Cardiac muscle cell (in vitro differentiated cells and primary cell): ENCODE measurements at regions not wholly inside any gene's neighbourhood (a gene's known extent, or its start where the extent isn't known, plus 50 kb on each side); places are given as distances from the start of the nearest gene placed in this dataset.

ENCODE experiments used
- DNase-seq, 2 donors: peaks; one replicate each; pipeline versions ENCODE4 v3.0.0 to v3.0.0-alpha.2; 2010 to 2017; ENCODE audit warnings: low read depth in 1 of 2, low spot score in 1 of 2
- H3K27ac ChIP-seq: fragments of 200-600 bp; sonication (generic); 2 replicates; pipeline ENCODE4 v1.5.1; 2016
- H3K27me3 ChIP-seq: fragments of 200-600 bp; sonication (generic); 2 replicates; pipeline ENCODE4 v1.6.0; 2016; ENCODE audit warnings: control low read depth
- H3K36me3 ChIP-seq: fragments of 200-600 bp; sonication (generic); 2 replicates; pipeline ENCODE4 v1.5.1; 2016; ENCODE audit warnings: control low read depth
- H3K4me1 ChIP-seq: fragments of 200-600 bp; sonication (generic); 2 replicates; pipeline ENCODE4 v1.8.1; 2017; ENCODE audit warnings: low read depth, mild to moderate bottlenecking, mixed run types
- H3K4me3 ChIP-seq: fragments of 200-600 bp; sonication (generic); 2 replicates; pipeline ENCODE4 v1.5.1; 2016; ENCODE audit warnings: mild to moderate bottlenecking
- H3K9me3 ChIP-seq: fragments of 200-600 bp; sonication (generic); 2 replicates; pipeline ENCODE4 v1.5.1; 2017; ENCODE audit warnings: low read depth, mild to moderate bottlenecking, control low read depth
- TF ChIP-seq, protein P1 (sequence below): IDR thresholded peaks from 2 replicates; pipeline ENCODE4 v1.5.1; 2012; ENCODE audit warnings: low read depth, mild to moderate bottlenecking, low read length

DNA sequence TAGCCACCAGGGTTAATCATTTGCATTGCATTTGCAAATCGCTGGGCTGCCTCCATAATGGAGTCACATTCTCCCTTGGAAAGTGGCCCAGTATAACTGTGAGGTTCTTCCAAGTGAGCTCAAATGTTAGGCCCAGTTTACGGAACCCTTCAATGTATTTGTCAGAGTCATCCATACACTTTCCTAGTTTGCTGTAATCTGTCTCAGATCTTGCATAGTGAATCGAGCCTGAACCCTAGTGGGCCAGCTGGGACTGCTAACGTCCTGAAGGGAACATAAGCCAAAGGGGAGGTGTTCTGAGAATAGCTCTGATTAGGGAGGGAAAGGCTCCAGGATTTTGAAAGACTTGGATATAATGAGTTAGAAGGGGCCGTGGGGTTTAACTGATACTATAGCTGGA, 406.3 kb downstream of the SLC6A15 start:
- Histone ChIP-seq H3K4me1 (no peaks in the 10 kb centered on the region), H3K27ac (no peak overlapping the region), H3K27me3 (no peaks in the 10 kb centered on the region), H3K9me3 (no peaks in the 10 kb centered on the region), H3K36me3 (no peaks in the 10 kb centered on the region), H3K4me3 (no peak overlapping the region)
- TF ChIP-seq, protein P1, sequence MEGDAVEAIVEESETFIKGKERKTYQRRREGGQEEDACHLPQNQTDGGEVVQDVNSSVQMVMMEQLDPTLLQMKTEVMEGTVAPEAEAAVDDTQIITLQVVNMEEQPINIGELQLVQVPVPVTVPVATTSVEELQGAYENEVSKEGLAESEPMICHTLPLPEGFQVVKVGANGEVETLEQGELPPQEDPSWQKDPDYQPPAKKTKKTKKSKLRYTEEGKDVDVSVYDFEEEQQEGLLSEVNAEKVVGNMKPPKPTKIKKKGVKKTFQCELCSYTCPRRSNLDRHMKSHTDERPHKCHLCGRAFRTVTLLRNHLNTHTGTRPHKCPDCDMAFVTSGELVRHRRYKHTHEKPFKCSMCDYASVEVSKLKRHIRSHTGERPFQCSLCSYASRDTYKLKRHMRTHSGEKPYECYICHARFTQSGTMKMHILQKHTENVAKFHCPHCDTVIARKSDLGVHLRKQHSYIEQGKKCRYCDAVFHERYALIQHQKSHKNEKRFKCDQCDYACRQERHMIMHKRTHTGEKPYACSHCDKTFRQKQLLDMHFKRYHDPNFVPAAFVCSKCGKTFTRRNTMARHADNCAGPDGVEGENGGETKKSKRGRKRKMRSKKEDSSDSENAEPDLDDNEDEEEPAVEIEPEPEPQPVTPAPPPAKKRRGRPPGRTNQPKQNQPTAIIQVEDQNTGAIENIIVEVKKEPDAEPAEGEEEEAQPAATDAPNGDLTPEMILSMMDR = no peak
- DNase-seq = peak in 1 of 2 donors; percentile 5

GRCh38 chr12:84502907-84503787, 409.5 kb downstream of the SLC6A15 start:
- no peaks in the 10 kb centered on the region for H3K36me3 ChIP-seq
- H3K4me1 ChIP-seq = no peaks in the 10 kb centered on the region
- TF ChIP-seq, protein P1 = peak; percentile 75
- H3K27ac ChIP-seq = no peak overlapping the region
- H3K9me3 ChIP-seq = no peaks in the 10 kb centered on the region
- peak; percentile 49 to 78 for DNase-seq
- H3K27me3 ChIP-seq = no peaks in the 10 kb centered on the region
- H3K4me3 ChIP-seq = no peak overlapping the region

GRCh38 chr12:84502180-84502860, 410.3 kb downstream of the SLC6A15 start:
- no peak for DNase-seq
- H3K9me3 ChIP-seq = no peaks in the 10 kb centered on the region
- H3K4me3 ChIP-seq = no peak overlapping the region
- no peaks in the 10 kb centered on the region for H3K4me1 ChIP-seq
- H3K36me3 ChIP-seq = no peaks in the 10 kb centered on the region
- TF ChIP-seq, protein P1 = no peak
- no peak overlapping the region for H3K27ac ChIP-seq
- no peaks in the 10 kb centered on the region for H3K27me3 ChIP-seq

DNA sequence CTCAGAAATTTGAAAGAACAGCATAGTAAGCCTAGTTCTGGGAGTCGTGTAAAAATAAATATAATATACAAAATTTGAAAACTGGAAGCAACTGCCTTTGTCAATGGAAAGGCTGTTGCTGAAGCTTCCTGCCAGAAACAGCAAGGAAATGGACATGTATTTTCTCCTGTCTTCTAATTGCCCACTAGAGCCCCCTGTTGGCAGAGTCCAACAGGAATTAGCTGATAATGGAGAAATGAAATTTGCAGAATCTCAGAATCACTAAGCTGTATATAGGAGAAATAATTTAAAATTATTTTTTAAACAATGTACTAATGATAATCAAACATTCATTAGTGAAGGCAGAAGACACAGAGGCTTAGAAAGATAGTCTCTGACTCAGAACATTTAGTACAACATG, 414.8 kb downstream of the SLC6A15 start:
- DNase-seq = peak; percentile 37 to 42
- Histone ChIP-seq H3K4me3 (no peak overlapping the region), H3K4me1 (no peaks in the 10 kb centered on the region), H3K9me3 (no peaks in the 10 kb centered on the region), H3K27me3 (no peaks in the 10 kb centered on the region), H3K27ac (no peak overlapping the region), H3K36me3 (no peaks in the 10 kb centered on the region)
- TF ChIP-seq, protein P1 = peak; percentile 55

- Histone ChIP-seq H3K27ac (no peak overlapping the region), H3K9me3 (no peaks in the 10 kb centered on the region), H3K4me1 (no peaks in the 10 kb centered on the region), H3K27me3 (no peaks in the 10 kb centered on the region), H3K36me3 (no peaks in the 10 kb centered on the region), H3K4me3 (no peak overlapping the region)
- TF ChIP-seq, protein P1 = no peak
- DNase-seq = no peak
Observed at GRCh38 chr12:84495711-84496110, 416.9 kb downstream of the SLC6A15 start.
